ENCODE measurements at regions not wholly inside any gene's neighbourhood (a gene's known extent, or its start where the extent isn't known, plus 50 kb on each side); places are given as distances from the start of the nearest gene placed in this dataset.
A peak's percentile ranks its signal among the peaks of the same experiment; 100 is the strongest.

- Histone ChIP-seq H3K4me3 (no peak overlapping the region), H3K9me3 (ENCODE audit: low read depth, low read length) (no peaks in the 10 kb centered on the region), H3K9ac (ENCODE audit: insufficient read length) (no peak overlapping the region), H3K36me3 (ENCODE audit: insufficient read depth, low read length) (no peaks in the 10 kb centered on the region), H3K27ac (no peak overlapping the region)
- DNase-seq (ENCODE audit: low read depth, low spot score), result no peak
- TF ChIP-seq EZH2 (IDR thresholded peaks at IDR 0.05) (no peak), POLR2AphosphoS5 (IDR thresholded peaks at IDR 0.05; ENCODE audit: borderline replicate concordance, low read depth, low read length) (no peak), FOXP2 (optimal IDR thresholded peaks at IDR 0.05; ENCODE audit: control extremely low read depth, extremely low read length, insufficient read depth) (no peak)
Observed at GRCh38 chr1:200234938-200235337, 174.9 kb downstream of the ZNF281 start.

GRCh38 chr1:200233393-200233792 lies 176.4 kb downstream of the ZNF281 start:
- Histone ChIP-seq H3K9me3 (ENCODE audit: low read depth, low read length) (no peaks in the 10 kb centered on the region), H3K36me3 (ENCODE audit: insufficient read depth, low read length) (no peaks in the 10 kb centered on the region), H3K4me3 (no peak overlapping the region), H3K27ac (no peak overlapping the region), H3K9ac (ENCODE audit: insufficient read length) (no peak overlapping the region)
- TF ChIP-seq POLR2AphosphoS5 (IDR thresholded peaks at IDR 0.05; ENCODE audit: borderline replicate concordance, low read depth, low read length), result no peak
- no peak for TF ChIP-seq EZH2 (IDR thresholded peaks at IDR 0.05)
- no peak for TF ChIP-seq FOXP2 (optimal IDR thresholded peaks at IDR 0.05; ENCODE audit: control extremely low read depth, extremely low read length, insufficient read depth)
- no peak for DNase-seq (ENCODE audit: low read depth, low spot score)

- peak overlapping the region; percentile 7 for H3K9ac ChIP-seq (ENCODE audit: insufficient read length)
- H3K9me3 ChIP-seq (ENCODE audit: low read depth, low read length), result no peaks in the 10 kb centered on the region
- TF ChIP-seq POLR2AphosphoS5 (IDR thresholded peaks at IDR 0.05; ENCODE audit: borderline replicate concordance, low read depth, low read length) (no peak), EZH2 (IDR thresholded peaks at IDR 0.05) (no peak), FOXP2 (optimal IDR thresholded peaks at IDR 0.05; ENCODE audit: control extremely low read depth, extremely low read length, insufficient read depth) (no peak)
- H3K36me3 ChIP-seq (ENCODE audit: insufficient read depth, low read length), result no peaks in the 10 kb centered on the region
- peak overlapping the region; percentile 67; the same call in 1 of the 2 replicates for H3K27ac ChIP-seq
- peak; percentile 44 for DNase-seq (ENCODE audit: low read depth, low spot score)
- peak overlapping the region; percentile 7 for H3K4me3 ChIP-seq
Observed at GRCh38 chr1:200231787-200232231, 178.0 kb downstream of the ZNF281 start.

GRCh38 chr1:200230671-200231070 lies 179.2 kb downstream of the ZNF281 start:
- Histone ChIP-seq H3K27ac (no peak overlapping the region), H3K9ac (ENCODE audit: insufficient read length) (no peak overlapping the region), H3K36me3 (ENCODE audit: insufficient read depth, low read length) (no peaks in the 10 kb centered on the region), H3K9me3 (ENCODE audit: low read depth, low read length) (no peaks in the 10 kb centered on the region), H3K4me3 (no peak overlapping the region)
- DNase-seq (ENCODE audit: low read depth, low spot score), result no peak
- TF ChIP-seq EZH2 (IDR thresholded peaks at IDR 0.05), result no peak
- no peak for TF ChIP-seq POLR2AphosphoS5 (IDR thresholded peaks at IDR 0.05; ENCODE audit: borderline replicate concordance, low read depth, low read length)
- no peak for TF ChIP-seq FOXP2 (optimal IDR thresholded peaks at IDR 0.05; ENCODE audit: control extremely low read depth, extremely low read length, insufficient read depth)

- no peak overlapping the region for H3K4me3 ChIP-seq
- H3K27ac ChIP-seq, result no peak overlapping the region
- no peak for DNase-seq (ENCODE audit: low read depth, low spot score)
- H3K9me3 ChIP-seq (ENCODE audit: low read depth, low read length), result no peaks in the 10 kb centered on the region
- H3K36me3 ChIP-seq (ENCODE audit: insufficient read depth, low read length), result no peaks in the 10 kb centered on the region
- no peak overlapping the region for H3K9ac ChIP-seq (ENCODE audit: insufficient read length)
- TF ChIP-seq POLR2AphosphoS5 (IDR thresholded peaks at IDR 0.05; ENCODE audit: borderline replicate concordance, low read depth, low read length) (no peak), EZH2 (IDR thresholded peaks at IDR 0.05) (no peak), FOXP2 (optimal IDR thresholded peaks at IDR 0.05; ENCODE audit: control extremely low read depth, extremely low read length, insufficient read depth) (no peak)
Observed at GRCh38 chr1:200228486-200228885, 181.3 kb downstream of the ZNF281 start.

GRCh38 chr1:200228081-200228480 lies 181.8 kb downstream of the ZNF281 start:
- no peak overlapping the region for H3K9ac ChIP-seq (ENCODE audit: insufficient read length)
- no peak for DNase-seq (ENCODE audit: low read depth, low spot score)
- TF ChIP-seq POLR2AphosphoS5 (IDR thresholded peaks at IDR 0.05; ENCODE audit: borderline replicate concordance, low read depth, low read length), result no peak
- no peak for TF ChIP-seq EZH2 (IDR thresholded peaks at IDR 0.05)
- no peak for TF ChIP-seq FOXP2 (optimal IDR thresholded peaks at IDR 0.05; ENCODE audit: control extremely low read depth, extremely low read length, insufficient read depth)
- no peak overlapping the region for H3K4me3 ChIP-seq
- no peak overlapping the region for H3K27ac ChIP-seq
- H3K9me3 ChIP-seq (ENCODE audit: low read depth, low read length), result no peaks in the 10 kb centered on the region
- H3K36me3 ChIP-seq (ENCODE audit: insufficient read depth, low read length), result no peaks in the 10 kb centered on the region
